ENCODE measurements at regions not wholly inside any gene's neighbourhood (a gene's known extent, or its start where the extent isn't known, plus 50 kb on each side); places are given as distances from the start of the nearest gene placed in this dataset.
A peak's percentile ranks its signal among the peaks of the same experiment; 100 is the strongest.
"Not testable (repeated sequence)": the region's sequence is repeated elsewhere in the genome, so short reads cannot be mapped to it uniquely, and the experiment has no call there.

DNA sequence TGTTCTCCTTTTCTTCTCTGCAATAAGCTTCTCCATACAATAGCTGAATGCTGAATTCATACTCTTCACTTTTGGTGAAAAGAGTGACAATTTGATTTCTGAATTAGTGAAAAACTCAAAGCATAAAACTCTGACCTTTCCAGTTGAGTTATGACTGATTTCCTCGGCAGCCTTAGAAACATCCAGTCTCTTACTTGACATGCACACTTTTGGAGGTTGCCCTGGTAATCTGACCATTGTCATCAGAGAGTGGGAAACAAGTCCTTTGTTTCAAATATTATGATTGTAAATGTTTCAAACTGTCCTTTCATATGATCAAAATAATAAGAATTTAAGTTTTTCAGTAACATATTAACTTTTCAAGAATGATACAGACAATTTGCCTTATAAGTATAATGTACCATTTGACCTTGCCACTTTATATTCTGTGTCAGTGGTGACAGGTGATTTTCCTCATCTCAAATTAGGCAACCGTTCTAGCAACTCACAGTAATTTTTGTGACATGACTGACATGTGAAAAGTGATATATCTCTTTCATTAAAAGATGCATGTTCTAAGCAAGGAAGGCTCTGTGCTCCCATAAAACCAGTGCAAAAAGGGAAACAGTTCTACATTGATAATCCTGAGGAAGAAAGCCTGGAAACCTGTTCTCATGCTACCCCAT is 507.6 kb upstream of the ROBO2 start:
- no peak for DNase-seq (ENCODE audit: low spot score)

DNA sequence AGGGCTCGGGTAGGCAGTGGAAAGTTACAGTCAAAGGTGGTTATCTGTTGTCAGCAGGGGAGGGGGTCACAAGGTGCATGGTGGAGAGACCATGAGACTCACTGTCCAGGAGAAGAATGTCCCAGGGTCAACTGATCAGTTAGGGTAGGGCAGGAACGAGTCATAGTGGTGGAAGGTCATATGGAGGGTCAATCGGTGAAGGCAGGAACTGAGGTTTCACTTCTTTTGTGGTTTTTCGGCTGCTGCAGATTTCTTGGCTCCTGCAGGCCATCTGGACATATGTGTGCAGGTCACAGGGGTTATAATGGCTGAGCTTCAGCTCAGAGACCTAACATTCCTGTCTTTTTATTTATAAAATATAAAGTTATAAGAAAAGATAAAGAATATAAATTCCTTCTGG is 506.2 kb upstream of the ROBO2 start:
- DNase-seq (ENCODE audit: low spot score): not testable (repeated sequence)

DNA sequence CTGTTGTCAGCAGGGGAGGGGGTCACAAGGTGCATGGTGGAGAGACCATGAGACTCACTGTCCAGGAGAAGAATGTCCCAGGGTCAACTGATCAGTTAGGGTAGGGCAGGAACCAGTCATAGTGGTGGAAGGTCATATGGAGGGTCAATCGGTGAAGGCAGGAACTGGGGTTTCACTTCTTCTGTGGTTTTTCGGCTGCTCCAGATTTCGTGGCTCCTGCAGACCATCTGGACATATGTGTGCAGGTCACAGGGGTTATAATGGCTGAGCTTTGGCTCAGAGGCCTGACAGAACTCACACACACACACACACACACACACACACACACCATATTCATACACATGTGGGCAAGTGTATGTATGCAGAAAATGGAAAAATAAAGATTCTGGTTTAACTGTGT is 502.0 kb upstream of the ROBO2 start:
- not testable (repeated sequence) for DNase-seq (ENCODE audit: low spot score)

DNA sequence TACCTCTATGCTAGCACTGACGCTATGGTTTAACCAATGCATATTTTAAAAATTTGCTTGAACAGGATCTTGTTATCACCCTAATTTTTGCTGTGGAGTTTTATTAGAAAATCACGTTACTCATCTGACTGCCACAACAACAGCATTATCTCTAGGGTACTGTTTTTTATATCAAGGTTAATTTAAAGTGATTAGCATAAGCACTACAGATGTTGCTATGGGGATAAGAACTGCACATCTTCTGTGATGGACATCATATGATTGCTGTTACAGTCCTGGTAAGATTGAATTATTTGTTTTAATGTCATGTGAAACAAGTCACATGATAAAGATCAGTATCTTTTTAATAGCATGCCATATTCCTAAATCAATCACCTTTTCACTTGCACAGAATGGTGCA is 492.2 kb upstream of the ROBO2 start:
- DNase-seq (ENCODE audit: low spot score): no peak

DNA sequence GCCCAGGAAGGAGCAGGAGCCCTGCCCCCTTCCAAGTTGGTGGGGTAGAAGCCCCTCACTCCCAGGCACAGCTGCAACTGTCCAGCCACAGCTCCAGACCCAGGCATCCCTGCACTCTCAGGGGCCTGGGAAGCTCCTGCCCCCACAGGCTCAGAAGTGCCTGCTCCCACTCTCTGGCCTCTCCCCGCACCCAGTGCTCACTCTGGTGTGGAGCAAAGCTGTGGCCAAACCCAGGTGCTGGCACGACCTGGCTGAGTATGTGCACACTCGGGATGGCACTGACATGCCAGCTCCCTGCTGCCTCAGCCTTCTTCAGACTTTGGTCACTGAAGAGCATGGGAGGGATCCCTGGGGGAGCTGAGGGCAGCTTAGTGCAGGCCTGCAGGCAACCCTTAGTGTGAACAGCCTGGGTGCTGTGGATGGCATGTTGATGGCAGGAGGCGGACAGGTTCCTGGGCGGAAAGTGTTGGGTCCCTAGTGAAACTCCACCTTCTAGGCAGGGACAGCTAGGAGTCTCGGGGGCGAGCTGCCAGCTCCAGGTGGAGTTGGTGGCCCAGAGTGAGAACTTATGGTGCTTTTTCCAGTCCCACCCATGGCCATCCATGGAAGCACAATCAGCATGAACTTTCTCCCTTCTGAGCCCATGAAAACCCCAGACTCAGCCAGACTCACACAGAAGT is 489.2 kb upstream of the ROBO2 start:
- DNase-seq (ENCODE audit: low spot score): no peak

DNA sequence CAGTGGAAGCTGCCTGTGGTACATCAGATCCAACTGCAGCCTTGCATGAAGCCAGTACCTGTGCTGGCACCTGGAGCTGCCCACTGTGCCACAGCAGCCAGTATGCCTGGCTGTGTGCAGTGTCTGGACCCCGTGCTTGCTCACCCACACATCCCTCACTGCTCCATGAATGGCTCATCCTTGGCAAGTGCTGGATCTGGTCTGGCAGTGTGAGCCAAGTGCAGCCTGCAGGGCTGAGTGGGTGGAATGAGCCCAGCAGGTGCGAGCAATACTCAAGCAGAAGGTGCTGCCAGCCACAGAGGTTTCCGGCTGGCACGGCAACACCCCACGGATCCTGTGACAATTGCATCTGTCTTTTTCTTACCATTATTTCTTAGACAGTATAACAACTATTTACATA is 488.2 kb upstream of the ROBO2 start:
- no peak for DNase-seq (ENCODE audit: low spot score)

DNA sequence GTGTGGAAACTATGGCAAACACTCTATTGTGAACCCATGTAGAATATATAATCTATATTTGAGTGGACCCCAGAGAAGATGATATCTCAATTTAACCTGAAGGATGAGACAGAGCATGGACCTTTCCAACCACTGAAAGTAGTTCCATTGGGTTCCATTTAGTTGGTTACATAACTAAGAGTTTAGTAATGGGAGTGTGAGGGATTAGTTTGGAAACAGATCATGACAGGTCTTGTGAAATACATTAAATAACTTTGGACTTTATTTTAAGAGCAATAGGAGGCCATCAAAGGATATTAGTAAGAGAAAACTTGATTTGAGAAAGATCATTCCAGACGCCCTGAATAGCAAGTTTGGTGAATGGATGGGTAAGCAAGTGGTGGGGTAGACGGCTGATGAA is 487.2 kb upstream of the ROBO2 start:
- no peak for DNase-seq (ENCODE audit: low spot score)

DNA sequence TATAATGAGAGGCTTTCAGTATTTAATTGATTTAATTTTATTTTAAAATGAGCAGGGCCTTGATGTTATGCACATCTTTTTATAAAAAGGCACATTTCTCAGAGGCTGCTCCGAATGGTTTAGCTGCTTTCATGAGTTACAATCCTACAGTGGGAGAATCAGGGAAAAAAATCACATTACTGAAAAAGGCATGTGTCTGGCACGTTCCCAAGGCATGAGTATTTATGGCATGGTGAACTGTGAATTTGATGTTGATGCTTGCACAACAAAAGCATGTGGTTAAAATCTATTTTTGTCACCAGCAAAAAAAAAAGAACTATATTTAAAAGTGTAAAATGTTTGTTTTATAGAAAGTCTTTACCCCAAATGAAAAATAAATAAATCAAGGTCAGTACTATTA is 485.2 kb upstream of the ROBO2 start:
- DNase-seq (ENCODE audit: low spot score): peak; percentile 11

DNA sequence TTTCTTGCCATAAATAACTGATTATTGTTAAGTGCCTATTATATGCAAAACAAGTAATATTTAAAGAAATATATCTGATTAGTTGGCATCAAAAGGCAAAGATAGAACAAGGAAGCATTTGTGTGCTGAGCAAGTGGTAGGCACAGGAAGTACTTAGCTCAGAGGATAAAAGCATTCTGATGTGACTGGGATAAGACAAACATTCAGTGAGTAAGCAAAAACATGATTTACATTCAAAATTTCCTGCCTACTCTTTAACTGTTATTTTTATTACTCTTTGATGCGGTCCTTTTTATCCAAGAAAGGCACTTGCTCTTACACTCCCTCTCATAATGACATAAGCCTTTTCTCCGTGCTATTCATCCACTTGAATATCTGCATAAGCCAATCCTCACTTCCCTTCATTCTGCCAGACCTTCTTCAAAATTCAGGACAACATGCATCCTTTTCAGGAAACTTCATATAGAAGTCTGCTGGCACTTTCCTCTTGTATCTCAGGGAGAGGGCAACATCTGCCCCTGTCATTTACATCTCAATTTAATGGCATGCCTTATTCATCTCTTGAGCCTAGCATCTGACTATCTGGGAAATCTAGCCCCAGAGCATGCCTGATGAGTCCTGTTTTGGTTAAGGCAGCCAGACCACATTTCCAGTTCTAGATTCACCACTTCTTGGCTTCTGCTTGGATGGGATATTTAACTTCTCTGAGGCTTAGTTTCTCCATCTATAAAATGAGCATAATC is 478.2 kb upstream of the ROBO2 start:
- no peak for DNase-seq (ENCODE audit: low spot score)

DNA sequence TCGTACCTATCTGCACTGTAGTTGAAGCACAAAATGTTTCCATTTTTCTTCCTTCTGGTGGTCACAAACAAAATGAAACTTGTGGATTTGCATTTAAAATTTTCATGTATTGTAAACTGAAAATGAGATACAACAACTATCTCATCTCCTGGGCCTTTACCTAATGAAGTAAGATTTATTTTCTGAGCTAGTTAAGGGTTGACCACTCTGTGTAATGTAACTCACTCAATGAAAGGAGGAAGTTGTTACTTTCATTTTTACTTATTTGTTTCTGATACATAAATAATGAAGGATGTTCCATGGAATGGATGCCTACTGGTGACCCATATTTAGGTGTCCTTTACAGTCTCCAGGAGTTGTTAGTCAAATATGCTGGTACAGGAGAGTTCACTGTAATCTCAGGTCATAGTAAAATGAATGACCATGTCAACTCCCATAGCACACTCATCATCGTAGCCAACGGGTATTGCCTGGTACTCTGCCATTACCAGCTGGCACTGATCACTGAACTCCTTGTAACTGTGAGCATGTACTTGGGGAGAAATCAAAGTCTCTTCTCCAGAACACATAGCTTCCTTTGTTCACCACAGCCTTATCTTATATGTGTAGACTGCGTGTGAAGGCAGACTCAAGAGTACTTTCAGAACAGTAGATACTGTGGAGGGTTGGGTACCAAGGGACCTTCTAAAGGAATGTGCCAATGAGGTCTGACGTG is 474.2 kb upstream of the ROBO2 start:
- no peak for DNase-seq (ENCODE audit: low spot score)

DNA sequence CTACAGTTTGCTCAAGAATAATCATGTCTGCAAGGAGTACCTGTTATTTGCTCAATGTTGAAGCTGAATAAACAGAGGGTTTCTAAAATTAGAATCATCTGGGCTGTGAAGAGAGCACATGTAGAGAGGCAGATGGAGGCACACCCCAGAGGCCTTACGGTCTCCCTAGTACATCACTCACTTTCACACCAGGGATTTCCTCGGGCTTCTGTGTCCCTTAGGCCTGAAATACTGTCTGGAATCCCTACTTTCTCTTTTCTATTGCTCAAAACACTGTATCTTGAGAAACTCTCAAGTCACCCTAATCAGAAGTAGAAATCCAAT is 473.7 kb upstream of the ROBO2 start:
- no peak for DNase-seq (ENCODE audit: low spot score)

DNA sequence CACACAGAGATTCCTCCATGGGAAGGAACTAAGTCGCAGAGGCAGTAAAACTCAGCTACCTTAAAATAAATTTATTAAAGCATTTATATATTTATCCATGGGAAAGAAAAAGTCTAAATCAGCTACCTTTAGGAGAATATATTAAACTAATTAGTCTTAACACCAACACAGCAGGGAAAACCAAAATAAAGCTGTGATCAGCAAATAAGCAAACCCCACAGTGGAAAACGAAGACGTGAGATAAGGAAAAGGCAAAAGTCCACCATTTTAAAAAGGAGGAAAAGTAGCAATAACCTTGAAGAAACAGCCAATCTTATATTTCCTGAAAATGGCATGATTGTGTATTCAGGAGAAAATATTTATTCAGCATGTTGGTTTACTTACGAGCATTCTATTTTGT is 473.0 kb upstream of the ROBO2 start:
- DNase-seq (ENCODE audit: low spot score): no peak

DNA sequence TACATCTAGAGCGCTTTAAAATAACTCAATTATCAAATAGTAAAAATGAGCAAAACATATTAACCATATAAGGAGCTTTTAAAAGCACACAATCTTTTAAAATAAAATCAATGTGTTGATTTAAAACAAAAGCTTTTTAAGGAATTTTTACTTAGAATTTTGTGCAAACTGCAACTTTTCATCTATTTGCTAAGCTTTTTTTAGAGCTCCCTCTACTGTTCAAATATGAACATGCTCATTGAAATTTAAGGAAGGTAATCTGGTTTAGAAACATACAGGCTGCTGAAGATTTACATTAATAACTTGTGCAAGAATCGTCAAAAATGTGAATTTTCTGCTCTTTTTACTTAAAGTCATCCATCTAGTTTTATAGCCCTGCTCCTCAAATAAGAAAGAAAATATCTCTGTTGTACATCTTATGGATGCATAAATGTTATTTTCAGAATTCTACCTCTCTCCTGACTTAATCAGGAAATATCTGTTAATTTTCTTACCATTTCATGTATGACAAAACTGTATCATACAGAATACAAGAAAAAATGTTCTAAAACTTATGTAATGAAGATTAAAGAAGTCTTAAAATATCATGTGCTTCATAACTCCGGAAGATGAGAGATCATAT is 469.4 kb upstream of the ROBO2 start:
- peak; percentile 3 for DNase-seq (ENCODE audit: low spot score)

DNA sequence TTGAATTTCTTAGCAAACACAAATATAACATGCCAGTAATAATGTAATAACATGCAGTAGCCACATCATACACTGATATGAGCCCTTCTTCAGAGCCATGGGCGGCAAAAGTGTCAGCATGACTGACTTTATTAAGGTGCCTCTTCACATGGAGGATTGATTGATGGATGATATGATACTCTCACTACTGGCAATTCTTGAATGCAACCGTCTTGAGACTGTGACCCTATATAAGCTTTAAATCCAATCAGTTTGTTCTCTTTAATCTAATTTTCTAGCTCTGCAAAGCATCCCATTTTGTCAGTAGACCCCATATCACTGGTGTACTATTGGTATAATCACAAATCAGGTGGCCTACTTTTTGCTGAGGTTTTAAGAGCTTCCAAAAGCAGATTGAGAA is 463.7 kb upstream of the ROBO2 start:
- DNase-seq (ENCODE audit: low spot score): no peak

DNA sequence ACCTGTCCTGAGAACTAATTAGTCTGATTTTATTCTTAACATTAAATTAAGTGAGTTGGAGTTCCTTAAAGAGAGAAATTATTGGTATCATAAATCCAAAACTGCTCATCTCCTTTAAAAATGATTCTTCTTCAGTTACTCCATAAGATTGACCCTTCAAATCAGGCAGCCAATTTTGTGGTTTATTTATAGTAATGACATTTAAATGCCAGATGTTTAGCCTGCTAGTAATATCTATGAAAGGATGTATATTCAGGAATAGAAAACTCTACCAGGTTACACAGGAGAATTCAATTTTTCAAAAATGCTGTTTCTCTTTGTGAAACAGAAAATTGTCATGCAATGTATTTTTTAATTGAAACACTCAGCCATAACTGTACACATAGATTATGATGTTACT is 457.8 kb upstream of the ROBO2 start:
- DNase-seq (ENCODE audit: low spot score): no peak

DNA sequence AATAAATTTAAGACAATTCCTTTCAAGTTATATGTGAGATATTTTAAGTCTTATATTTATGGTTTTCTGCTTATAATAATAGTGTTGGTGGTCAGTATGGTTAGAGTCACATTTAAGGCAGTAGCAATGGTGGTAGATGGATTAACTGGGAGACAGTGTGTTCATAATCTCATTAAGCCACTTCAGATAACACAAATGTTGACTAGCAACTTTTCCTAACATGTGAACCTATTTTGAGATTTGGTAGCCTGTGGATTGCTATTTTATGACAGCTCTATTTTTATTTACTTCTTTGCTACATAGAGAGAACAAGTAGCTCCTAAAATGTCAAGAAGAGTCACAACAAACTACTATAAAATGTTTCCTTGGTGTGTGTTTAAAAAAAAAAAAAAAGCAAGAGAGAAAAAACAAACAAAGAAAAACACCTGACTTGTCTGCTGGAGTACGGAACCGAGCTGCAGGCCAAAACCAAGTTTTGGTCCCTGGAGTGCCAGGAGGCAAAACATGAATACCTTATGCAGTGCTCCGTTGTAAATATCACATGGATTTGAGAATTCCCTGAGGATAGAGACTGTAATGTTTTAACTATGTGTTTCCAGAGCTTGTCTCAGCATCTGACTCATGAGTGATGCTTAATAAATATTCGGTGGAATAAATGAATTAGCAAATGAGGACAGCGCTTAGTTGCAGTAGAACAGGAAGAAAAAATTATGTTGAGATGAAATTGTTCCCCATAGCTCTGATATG is 457.1 kb upstream of the ROBO2 start:
- peak; percentile 16 for DNase-seq (ENCODE audit: low spot score)

DNA sequence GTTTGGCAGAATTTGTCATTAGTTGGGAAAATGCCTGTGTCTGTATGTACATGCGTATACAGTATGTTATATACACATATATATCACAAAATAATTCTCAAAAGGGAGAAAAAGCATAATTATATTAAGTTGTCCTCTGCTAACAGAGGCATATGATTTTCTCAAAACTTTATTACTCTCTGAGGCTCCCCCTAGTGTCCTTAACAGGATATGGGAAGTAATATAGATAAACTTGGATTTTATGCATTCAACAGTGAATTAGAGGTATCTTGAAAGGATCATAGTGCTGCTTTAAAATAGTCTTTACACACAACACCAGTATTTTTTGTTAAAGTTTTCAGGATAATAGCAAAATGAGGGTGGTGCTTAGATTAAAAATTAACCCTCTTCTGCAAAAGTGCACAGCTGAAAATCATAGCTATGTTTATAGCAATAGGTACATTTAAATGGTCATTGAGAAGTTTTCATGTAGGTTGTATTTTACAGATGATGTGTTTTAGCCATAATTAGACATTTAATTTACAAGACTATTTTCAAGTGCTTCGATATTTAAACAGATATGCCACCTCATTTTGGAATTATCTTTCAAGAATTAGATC is 454.0 kb upstream of the ROBO2 start:
- DNase-seq (ENCODE audit: low spot score): peak; percentile 2

DNA sequence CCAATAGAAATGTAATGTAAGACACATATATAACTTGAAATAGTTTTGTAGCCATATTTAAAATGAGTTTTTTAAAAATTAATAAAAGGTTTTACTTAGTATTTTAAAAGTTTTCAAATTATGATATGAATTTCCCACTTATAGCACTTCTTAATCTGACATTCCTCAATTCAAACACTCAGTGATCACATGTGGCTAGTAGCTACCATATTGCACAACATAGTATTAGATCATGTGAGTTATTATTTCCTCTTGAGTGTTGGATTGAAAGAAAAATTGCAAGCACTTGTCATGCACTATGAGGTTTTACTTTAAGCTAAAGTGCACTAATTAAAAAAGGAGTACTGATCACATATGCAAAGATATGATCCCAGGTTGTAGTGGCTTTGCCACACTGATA is 453.4 kb upstream of the ROBO2 start:
- DNase-seq (ENCODE audit: low spot score): no peak

DNA sequence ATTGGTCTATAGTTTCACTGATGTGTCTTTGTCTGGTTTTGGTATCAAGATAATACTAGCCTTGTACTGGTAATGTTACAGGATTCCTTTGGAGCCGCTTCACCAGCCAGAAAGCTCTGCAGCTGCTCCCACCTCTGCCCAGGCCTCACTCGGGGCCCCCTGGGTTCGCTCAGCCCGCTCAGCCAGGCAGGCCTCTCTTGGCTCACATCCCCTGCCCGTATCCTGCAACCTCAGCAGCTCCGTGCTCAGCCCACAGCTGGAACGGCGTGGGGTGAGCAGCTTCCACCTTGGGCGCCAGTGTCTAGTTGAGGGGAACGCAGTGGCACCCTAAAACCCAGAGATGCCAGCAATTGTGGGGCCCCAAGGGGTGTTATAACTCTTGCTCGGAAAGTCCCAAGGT is 429.7 kb upstream of the ROBO2 start:
- no peak for DNase-seq (ENCODE audit: low spot score)

DNA sequence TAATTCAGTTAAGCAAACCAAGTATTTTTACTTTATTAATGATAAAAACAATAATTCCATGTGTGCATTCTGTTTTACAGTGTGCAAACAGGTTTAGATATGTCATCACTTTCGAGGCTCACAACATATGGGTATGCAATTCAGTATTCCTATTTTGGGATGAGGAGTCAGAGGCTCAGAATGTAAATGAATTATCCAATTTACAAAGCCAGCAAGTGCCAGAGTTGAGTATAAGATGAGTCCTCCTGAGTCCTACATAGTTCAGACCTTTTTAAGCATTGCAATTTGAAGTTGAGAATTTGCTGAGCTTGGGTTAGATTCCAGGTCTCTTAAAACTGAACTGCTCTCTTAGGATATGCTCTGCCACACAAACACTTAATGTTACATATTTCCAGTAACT is 424.2 kb upstream of the ROBO2 start:
- no peak for DNase-seq (ENCODE audit: low spot score)

DNA sequence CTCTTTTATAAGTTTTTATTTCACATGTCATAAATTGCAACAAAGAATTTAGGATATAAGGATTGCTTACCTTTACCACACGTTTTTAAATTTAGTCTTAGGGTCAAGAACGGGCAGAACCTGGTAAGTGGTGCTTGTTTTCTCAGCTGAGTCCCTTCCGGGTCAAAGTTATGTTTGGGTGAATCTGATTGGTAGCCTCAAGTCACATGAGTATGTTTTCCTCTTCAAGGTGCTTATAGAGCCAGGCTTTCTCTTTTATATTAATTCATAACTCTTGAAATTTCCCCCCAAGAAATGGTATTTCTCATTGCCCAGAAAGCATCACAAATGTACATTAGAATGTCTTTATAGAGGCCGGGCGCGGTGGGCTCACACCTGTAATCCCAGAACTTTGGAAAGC is 415.7 kb upstream of the ROBO2 start:
- DNase-seq (ENCODE audit: low spot score): no peak

Data from hepatic stellate cell (primary cell).